Stimulated activated effector memory CD8-positive, alpha-beta T cell treated with anti-CD3 and anti-CD28 coated beads, Interleukin-12 subunit alpha, Interleukin-12 subunit beta, amount 100 ng/mL, for 72 hours (primary cell): ENCODE measurements at regions not wholly inside any gene's neighbourhood (a gene's known extent, or its start where the extent isn't known, plus 50 kb on each side); places are given as distances from the start of the nearest gene placed in this dataset.
"Not testable (repeated sequence)": the region's sequence is repeated elsewhere in the genome, so short reads cannot be mapped to it uniquely, and the experiment has no call there.

Source experiments
- ATAC-seq: fragments of 150-1000 bp; cut with Tn5 transposase; 2 replicates; pipeline ENCODE4 v1.10.0; 2021
- DNase-seq, 2 donors: peaks; one replicate each; pipeline ENCODE4 v3.0.0; 2021 to 2022; ENCODE audit warnings: low spot score in 2 of 2
- H3K27ac Mint-ChIP-seq: one replicate; pipeline ENCODE4 v1.8.0; 2022; ENCODE audit warnings: mild to moderate bottlenecking, mixed read lengths
- H3K36me3 Mint-ChIP-seq: one replicate; pipeline ENCODE4 v1.8.0; 2022; ENCODE audit warnings: mild to moderate bottlenecking, mixed read lengths
- H3K4me1 Mint-ChIP-seq: one replicate; pipeline ENCODE4 v1.8.0; 2022; ENCODE audit warnings: mixed read lengths
- H3K4me3 Mint-ChIP-seq: one replicate; pipeline ENCODE4 v1.8.0; 2022; ENCODE audit warnings: mild to moderate bottlenecking, mixed read lengths
- H3K9me3 Mint-ChIP-seq: one replicate; pipeline ENCODE4 v1.8.0; 2022; ENCODE audit warnings: mixed read lengths

DNA sequence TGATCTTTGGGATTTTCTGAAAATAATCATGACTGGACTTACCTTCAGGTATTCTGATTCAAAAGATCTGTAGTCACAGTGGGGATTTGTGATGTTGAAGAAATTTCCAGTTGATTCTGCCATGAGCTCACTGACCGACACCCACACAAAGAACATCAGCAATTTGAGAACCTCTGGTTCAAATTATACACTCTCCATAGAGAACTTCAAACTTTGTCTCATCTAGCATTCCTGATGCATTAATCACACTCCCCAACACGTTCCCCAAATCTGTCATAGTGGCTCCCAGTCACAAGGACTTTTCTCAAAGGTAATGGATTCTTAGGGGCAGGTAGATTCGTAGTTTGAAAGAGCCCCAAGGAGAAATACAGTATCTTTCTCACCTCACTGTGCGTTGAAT lies 584.3 kb downstream of the FBXO15 start:
- no peaks in the 10 kb centered on the region for H3K36me3 Mint-ChIP-seq
- ATAC-seq (no peak), DNase-seq (no peak)
- no peak overlapping the region for H3K27ac Mint-ChIP-seq
- no peaks in the 10 kb centered on the region for H3K4me1 Mint-ChIP-seq
- H3K9me3 Mint-ChIP-seq, result peaks cover 18% of the 10 kb centered on the region
- no peak overlapping the region for H3K4me3 Mint-ChIP-seq

DNA sequence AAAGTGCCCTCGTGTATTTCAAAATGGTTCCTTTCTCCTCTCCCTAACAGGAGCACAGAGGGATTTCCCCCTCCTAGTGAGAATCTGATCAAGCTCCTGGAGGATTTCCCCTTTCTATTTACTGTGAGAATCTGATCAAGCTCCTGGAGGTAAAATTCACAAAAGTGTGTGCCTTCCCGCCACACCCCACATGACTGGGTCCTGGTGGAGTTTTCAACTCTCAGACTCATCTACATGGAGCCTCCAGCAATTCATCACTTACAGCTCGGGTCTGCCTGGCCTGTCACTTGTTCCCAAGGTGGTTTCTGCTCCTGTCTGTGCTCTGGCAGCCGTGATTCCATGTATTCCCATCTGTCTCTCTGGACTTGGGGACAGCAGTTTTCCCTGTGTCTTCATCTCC lies 590.7 kb downstream of the FBXO15 start:
- Mint-ChIP-seq H3K27ac (no peak overlapping the region), H3K36me3 (no peaks in the 10 kb centered on the region), H3K4me1 (no peaks in the 10 kb centered on the region), H3K9me3 (peaks cover 21% of the 10 kb centered on the region), H3K4me3 (no peak overlapping the region)
- DNase-seq (no peak), ATAC-seq (peak; percentile 45)

- no peak for ATAC-seq
- Mint-ChIP-seq H3K9me3 (peaks cover 13% of the 10 kb centered on the region), H3K36me3 (no peaks in the 10 kb centered on the region), H3K27ac (no peak overlapping the region), H3K4me3 (no peak overlapping the region), H3K4me1 (no peaks in the 10 kb centered on the region)
- DNase-seq, result no peak
Observed at GRCh38 chr18:73552171-73552570, 595.5 kb downstream of the FBXO15 start.

- no peak for ATAC-seq
Observed at GRCh38 chr18:73551211-73551610, 596.4 kb downstream of the FBXO15 start.

GRCh38 chr18:73549236-73549635 lies 598.4 kb downstream of the FBXO15 start:
- ATAC-seq (no peak), DNase-seq (no peak)
- Mint-ChIP-seq H3K9me3 (peaks cover 10% of the 10 kb centered on the region), H3K27ac (no peak overlapping the region), H3K36me3 (no peaks in the 10 kb centered on the region), H3K4me3 (no peak overlapping the region), H3K4me1 (no peaks in the 10 kb centered on the region)

More at GRCh38 chr18:73551211-73551610, 596.4 kb downstream of the FBXO15 start:
- Mint-ChIP-seq H3K4me3 (no peak overlapping the region), H3K27ac (no peak overlapping the region), H3K4me1 (no peaks in the 10 kb centered on the region), H3K36me3 (no peaks in the 10 kb centered on the region), H3K9me3 (peaks cover 13% of the 10 kb centered on the region)
- no peak for DNase-seq

DNA sequence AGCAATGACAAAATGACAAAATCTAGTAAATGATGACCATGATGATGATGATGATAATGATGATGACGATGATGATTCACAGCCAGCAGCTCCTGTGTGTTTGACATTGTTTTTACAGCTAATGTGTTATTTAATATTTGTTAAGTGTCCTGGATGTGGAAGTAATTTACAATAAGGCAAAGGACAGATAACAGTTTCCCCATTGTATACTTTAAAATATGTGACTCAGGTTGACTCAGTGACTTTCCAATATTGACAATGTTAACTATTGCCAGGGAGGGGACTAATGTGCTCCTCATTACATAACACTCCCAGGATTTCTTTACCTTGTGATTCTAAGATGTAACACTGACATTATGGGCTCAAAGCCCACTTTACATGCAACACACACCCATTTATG lies 602.2 kb downstream of the FBXO15 start:
- Mint-ChIP-seq H3K4me3 (no peak overlapping the region), H3K4me1 (no peaks in the 10 kb centered on the region), H3K27ac (no peak overlapping the region), H3K9me3 (peaks cover 10% of the 10 kb centered on the region), H3K36me3 (no peaks in the 10 kb centered on the region)
- DNase-seq, result no peak
- ATAC-seq, result no peak

DNA sequence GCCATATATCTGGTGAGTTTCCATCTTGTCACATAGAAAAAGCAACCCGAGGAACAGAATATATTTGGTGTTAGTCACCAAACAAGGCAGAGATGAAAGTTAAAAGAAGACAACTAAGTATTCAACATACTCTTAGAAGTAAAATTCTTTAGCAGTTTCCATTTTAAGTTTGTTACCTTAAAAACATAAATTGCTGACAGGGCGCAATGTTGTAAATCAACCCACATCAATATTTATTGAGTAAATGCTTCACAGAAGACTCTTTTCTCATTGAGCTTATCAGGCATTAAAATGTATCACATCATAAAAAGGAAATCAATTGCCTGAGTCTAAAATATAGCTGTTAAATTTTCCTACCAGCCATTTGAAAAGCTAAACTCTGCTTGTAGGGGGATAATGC lies 603.0 kb downstream of the FBXO15 start:
- Mint-ChIP-seq H3K27ac (no peak overlapping the region), H3K4me3 (no peak overlapping the region), H3K4me1 (no peaks in the 10 kb centered on the region), H3K36me3 (no peaks in the 10 kb centered on the region), H3K9me3 (peaks cover 7% of the 10 kb centered on the region)
- DNase-seq, result no peak
- ATAC-seq, result no peak

- Mint-ChIP-seq H3K4me1 (no peaks in the 10 kb centered on the region), H3K36me3 (no peaks in the 10 kb centered on the region), H3K27ac (no peak overlapping the region), H3K9me3 (peaks cover 11% of the 10 kb centered on the region), H3K4me3 (no peak overlapping the region)
- DNase-seq, result no peak
- no peak for ATAC-seq
Observed at GRCh38 chr18:73544032-73544431, 603.6 kb downstream of the FBXO15 start.

DNA sequence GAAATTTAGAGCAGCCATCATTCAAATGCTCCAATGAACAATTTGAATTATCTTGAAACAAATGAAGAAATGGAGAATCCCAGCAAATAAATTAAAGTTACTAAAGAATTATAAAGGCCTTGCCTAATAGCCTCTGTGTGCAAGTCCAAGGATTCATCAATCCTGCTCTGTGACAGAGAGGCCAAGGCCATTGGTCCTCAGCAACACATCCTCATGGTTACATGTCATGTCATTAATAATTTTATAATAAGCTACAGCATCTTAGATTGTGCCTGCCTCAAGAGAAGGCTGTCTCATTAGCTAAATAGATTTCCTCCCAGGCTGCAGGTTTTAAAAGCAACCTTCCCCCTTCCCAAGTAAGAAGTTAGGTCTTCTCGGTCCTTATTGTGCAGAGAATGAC lies 611.6 kb downstream of the FBXO15 start:
- DNase-seq (no peak), ATAC-seq (no peak)
- Mint-ChIP-seq H3K27ac (no peak overlapping the region), H3K36me3 (no peaks in the 10 kb centered on the region), H3K4me3 (no peak overlapping the region), H3K4me1 (no peaks in the 10 kb centered on the region), H3K9me3 (peaks cover 15% of the 10 kb centered on the region)

DNA sequence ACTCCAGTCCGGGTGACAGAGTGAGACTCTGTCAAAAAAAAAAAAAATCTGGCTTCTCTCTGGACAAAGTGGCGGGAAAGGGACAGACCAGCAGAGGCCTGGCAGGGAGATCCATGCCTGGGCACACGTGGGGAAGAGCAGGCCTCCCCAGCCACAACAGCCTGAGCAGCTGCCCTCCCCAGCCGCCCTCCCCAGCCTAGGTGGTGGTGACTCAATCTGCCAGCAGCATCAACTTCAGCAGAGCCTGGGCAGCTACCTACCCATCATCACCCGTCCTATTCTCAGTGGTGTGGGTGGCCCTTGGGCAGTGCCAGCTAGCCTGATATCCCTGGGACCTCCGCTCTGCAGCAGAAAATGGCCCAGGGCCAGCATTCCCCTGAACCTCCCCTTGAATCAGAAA lies 612.4 kb downstream of the FBXO15 start:
- no peaks in the 10 kb centered on the region for H3K36me3 Mint-ChIP-seq
- H3K4me3 Mint-ChIP-seq, result no peak overlapping the region
- ATAC-seq (no peak), DNase-seq (no peak)
- H3K4me1 Mint-ChIP-seq, result no peaks in the 10 kb centered on the region
- no peak overlapping the region for H3K27ac Mint-ChIP-seq
- H3K9me3 Mint-ChIP-seq, result peaks cover 22% of the 10 kb centered on the region

DNA sequence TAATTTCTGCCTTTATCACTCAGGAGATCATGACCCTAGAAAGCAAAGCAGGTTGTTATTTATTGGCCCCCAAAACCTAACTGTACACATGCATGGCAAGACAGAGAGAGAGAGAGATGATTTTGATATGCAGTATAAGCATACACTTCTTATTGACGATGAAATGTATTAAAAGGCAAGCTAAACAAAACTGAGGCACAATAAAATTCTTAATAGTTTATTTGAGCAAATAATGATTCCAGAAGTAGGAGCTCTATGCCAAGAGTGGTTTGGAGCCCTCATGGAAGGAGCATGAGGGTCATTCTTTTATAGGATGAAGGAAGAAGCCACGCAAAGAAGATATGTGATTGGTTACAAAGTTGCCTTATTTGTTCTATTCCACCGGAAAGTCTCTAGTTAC lies 616.0 kb downstream of the FBXO15 start:
- no peak for ATAC-seq
- H3K27ac Mint-ChIP-seq, result no peak overlapping the region
- peaks cover 40% of the 10 kb centered on the region for H3K9me3 Mint-ChIP-seq
- no peak overlapping the region for H3K4me3 Mint-ChIP-seq
- H3K36me3 Mint-ChIP-seq, result no peaks in the 10 kb centered on the region
- no peaks in the 10 kb centered on the region for H3K4me1 Mint-ChIP-seq
- DNase-seq, result no peak

DNA sequence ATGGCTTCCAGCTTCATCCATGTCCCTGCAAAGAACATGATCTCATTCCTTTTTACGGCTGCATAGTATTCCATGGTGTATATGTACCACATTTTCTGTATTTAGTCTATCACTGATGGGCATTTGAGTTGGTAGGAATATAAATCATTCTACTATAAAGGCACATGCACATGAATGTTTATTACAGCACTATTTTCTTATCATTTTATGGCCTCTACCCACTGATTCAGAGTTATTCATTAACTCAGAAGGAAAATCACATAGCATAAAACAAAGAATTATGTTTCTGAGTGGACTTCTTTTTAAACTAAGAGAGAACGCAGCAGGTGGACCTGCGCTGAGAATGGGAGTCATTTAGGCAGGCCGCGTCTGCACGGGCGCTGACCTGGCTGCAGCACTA lies 619.6 kb downstream of the FBXO15 start:
- ATAC-seq (no peak), DNase-seq (no peak)
- Mint-ChIP-seq H3K4me1 (no peaks in the 10 kb centered on the region), H3K4me3 (no peak overlapping the region), H3K27ac (no peak overlapping the region), H3K9me3 (peaks cover 41% of the 10 kb centered on the region), H3K36me3 (no peaks in the 10 kb centered on the region)

GRCh38 chr18:73520229-73520628 lies 627.4 kb downstream of the FBXO15 start:
- DNase-seq, result no peak
- H3K9me3 Mint-ChIP-seq, result peaks cover 23% of the 10 kb centered on the region
- no peak for ATAC-seq

DNA sequence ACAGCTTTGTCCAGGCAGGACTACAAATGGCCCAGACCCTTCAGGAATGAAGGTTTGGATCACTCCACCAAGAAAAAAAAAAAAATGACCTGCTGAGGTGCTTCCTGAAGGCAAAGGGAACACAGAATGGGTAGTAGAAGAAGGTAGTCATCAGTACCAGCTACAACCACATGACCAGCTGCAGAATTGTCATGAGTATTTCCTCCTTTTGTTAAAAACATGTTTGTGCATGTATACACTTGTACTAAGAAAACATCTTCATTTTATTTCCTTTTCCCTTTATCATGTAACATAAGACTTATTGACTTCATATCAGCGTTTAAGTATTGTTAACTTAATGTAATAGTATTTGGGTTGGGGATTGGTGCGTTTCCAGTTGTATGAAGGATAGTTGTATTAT lies 631.6 kb downstream of the FBXO15 start:
- H3K9me3 Mint-ChIP-seq, result peaks cover 26% of the 10 kb centered on the region
- not testable (repeated sequence) for H3K27ac Mint-ChIP-seq, ATAC-seq, H3K36me3 Mint-ChIP-seq, H3K4me3 Mint-ChIP-seq, H3K4me1 Mint-ChIP-seq, DNase-seq

More at GRCh38 chr18:73520229-73520628, 627.4 kb downstream of the FBXO15 start:
- Mint-ChIP-seq H3K36me3 (no peaks in the 10 kb centered on the region), H3K4me1 (no peaks in the 10 kb centered on the region), H3K27ac (no peak overlapping the region), H3K4me3 (no peak overlapping the region)

DNA sequence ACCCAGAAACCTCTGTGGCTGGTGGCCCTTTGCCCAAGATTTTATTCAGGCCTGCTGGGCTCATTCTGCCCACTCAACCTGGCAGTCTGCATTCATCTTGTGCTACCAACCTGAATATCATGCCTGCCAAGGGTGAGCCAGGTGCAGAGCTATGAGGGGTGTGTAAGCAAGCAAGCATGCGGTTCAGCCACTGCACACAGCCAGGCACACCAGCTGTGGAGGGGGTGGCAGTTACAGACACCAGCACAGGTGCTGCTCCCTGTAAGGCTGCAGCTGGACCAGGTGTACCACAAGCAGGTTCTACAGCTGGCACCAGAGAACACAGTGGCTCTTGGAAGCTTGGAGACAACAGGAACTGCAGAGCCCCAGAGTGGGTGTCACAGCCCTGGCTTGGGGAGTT lies 633.2 kb downstream of the FBXO15 start:
- H3K9me3 Mint-ChIP-seq, result peaks cover 24% of the 10 kb centered on the region
- no peaks in the 10 kb centered on the region for H3K36me3 Mint-ChIP-seq
- no peaks in the 10 kb centered on the region for H3K4me1 Mint-ChIP-seq
- ATAC-seq (peak; percentile 11), DNase-seq (no peak)
- no peak overlapping the region for H3K4me3 Mint-ChIP-seq
- no peak overlapping the region for H3K27ac Mint-ChIP-seq

GRCh38 chr18:73511771-73512503 lies 635.7 kb downstream of the FBXO15 start:
- no peak for ATAC-seq
- Mint-ChIP-seq H3K27ac (no peak overlapping the region), H3K4me1 (no peaks in the 10 kb centered on the region), H3K4me3 (no peak overlapping the region), H3K9me3 (peaks cover 23% of the 10 kb centered on the region), H3K36me3 (no peaks in the 10 kb centered on the region)
- no peak for DNase-seq

- DNase-seq (no peak), ATAC-seq (no peak)
- Mint-ChIP-seq H3K4me1 (no peaks in the 10 kb centered on the region), H3K4me3 (no peak overlapping the region), H3K9me3 (peaks cover 22% of the 10 kb centered on the region), H3K36me3 (no peaks in the 10 kb centered on the region), H3K27ac (no peak overlapping the region)
Observed at GRCh38 chr18:73509460-73509859, 638.2 kb downstream of the FBXO15 start.
